ENCODE measurements at regions not wholly inside any gene's neighbourhood (a gene's known extent, or its start where the extent isn't known, plus 50 kb on each side); places are given as distances from the start of the nearest gene placed in this dataset.

DNA sequence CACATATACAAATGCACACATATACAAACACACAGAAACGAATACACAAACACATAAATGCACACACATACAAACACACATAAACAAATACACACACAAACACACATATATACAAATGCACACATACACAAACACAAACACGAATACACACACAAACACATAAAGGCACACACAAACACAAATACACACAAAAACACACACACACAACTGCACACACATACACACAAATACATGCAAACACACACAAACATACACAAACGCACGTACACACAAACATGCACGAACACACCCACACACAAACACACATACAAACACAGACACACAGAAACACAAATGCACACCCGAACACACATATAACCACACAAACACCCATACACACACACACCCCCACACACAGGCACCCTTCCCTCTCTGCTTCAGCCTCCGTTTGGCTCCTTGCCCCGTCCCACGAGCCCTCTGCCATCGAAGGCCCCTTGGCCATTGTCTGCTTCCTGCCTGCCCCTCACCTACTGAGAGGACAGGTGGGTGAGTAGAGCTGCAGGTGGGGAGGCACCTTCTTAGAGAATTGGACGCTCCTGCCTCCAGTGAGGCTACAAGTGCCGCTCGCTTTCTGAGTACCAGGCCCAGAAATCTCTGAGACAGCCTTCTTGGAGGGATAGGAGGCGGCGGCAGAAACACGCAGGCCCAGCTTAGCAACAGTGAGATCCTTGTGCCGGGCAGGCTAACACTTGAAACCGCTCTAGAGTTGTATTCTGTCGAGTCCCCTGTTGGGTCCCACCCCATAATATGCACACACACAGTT lies 331.2 kb downstream of the FOXL1 start:
- Histone ChIP-seq H3K4me2 (ENCODE audit: low read length) (no peak overlapping the region), H3K79me2 (no peaks in the 10 kb centered on the region), H3K36me3 (ENCODE audit: control insufficient read depth, insufficient read depth, low read length) (no peaks in the 10 kb centered on the region), H3K4me3 (ENCODE audit: low read depth, low read length) (no peak overlapping the region), H2AFZ (no peak overlapping the region), H3K4me1 (peaks cover 6% of the 10 kb centered on the region), H3K27ac (no peak overlapping the region), H3K9ac (no peak overlapping the region), H3K9me3 (ENCODE audit: control insufficient read depth, low read length) (no peaks in the 10 kb centered on the region), H3K27me3 (ENCODE audit: control insufficient read depth, insufficient read depth, low read length) (no peaks in the 10 kb centered on the region)
- TF ChIP-seq, protein P1, sequence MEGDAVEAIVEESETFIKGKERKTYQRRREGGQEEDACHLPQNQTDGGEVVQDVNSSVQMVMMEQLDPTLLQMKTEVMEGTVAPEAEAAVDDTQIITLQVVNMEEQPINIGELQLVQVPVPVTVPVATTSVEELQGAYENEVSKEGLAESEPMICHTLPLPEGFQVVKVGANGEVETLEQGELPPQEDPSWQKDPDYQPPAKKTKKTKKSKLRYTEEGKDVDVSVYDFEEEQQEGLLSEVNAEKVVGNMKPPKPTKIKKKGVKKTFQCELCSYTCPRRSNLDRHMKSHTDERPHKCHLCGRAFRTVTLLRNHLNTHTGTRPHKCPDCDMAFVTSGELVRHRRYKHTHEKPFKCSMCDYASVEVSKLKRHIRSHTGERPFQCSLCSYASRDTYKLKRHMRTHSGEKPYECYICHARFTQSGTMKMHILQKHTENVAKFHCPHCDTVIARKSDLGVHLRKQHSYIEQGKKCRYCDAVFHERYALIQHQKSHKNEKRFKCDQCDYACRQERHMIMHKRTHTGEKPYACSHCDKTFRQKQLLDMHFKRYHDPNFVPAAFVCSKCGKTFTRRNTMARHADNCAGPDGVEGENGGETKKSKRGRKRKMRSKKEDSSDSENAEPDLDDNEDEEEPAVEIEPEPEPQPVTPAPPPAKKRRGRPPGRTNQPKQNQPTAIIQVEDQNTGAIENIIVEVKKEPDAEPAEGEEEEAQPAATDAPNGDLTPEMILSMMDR (IDR thresholded peaks at IDR 0.05) = no peak

DNA sequence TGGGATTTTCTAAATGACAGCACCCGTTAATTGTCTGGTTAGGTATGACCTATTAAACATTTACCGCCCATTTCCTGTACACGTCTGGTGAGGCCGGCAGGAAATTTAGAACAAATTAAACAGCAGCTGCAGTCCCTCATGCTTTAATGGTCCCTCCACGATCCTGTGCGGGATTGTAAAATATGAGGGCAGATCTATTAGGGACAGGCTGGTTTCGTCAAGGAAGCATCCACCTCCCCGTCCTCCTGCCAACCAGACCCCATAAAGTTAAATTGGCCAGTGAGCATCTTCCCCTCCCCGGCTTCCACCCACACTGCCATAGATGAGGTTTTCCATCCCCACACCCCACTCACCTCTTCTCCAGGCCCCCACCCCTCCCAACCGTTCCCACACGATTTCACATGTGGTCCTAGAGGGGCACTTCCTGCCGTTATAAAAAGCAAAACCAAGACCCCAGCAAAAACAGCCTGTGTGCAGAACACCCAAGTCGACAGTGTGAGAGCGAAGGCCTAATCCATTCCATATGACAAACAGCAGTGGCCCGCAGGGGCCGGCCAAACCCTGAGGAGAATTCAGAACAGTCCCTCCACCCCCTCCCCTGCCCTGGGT lies 331.9 kb downstream of the FOXL1 start:
- Histone ChIP-seq H3K9ac (no peak overlapping the region), H3K27me3 (ENCODE audit: control insufficient read depth, insufficient read depth, low read length) (no peaks in the 10 kb centered on the region), H3K4me3 (ENCODE audit: low read depth, low read length) (no peak overlapping the region), H3K79me2 (no peaks in the 10 kb centered on the region), H3K4me2 (ENCODE audit: low read length) (no peak overlapping the region), H2AFZ (no peak overlapping the region), H3K9me3 (ENCODE audit: control insufficient read depth, low read length) (no peaks in the 10 kb centered on the region), H3K4me1 (peaks cover 3% of the 10 kb centered on the region), H3K36me3 (ENCODE audit: control insufficient read depth, insufficient read depth, low read length) (no peaks in the 10 kb centered on the region), H3K27ac (no peak overlapping the region)
- TF ChIP-seq, protein P1 (IDR thresholded peaks at IDR 0.05) = no peak

DNA sequence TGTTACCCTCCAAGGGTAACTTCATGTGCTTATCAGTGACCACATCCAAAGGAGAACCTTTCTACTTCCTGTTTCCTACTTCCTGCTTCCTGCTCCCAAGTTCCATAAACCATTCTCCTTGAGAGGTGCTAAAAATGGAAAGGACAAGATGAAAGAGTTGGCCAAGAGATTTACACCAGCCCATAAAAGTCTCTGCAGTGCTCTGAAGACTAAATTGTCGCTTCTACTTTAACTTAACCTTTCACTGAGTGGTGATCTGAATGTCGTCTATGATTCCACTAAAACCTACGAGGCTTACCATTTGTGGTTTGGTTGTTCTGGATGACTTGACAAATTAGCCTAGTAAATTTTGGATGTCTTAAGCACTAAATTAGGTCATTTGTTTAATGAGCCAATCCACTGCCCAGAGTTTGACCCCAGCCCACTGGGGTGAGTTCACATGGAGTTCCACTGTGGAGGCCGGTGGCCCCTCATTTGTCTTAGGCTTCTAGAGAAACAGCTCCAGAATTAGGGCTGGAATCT lies 333.1 kb downstream of the FOXL1 start:
- Histone ChIP-seq H3K27ac (no peak overlapping the region), H3K4me3 (ENCODE audit: low read depth, low read length) (no peak overlapping the region), H3K4me2 (ENCODE audit: low read length) (no peak overlapping the region), H3K79me2 (no peaks in the 10 kb centered on the region), H3K4me1 (no peaks in the 10 kb centered on the region), H3K9me3 (ENCODE audit: control insufficient read depth, low read length) (no peaks in the 10 kb centered on the region), H3K9ac (no peak overlapping the region), H2AFZ (no peak overlapping the region), H3K27me3 (ENCODE audit: control insufficient read depth, insufficient read depth, low read length) (no peaks in the 10 kb centered on the region), H3K36me3 (ENCODE audit: control insufficient read depth, insufficient read depth, low read length) (no peaks in the 10 kb centered on the region)
- TF ChIP-seq, protein P1 (IDR thresholded peaks at IDR 0.05) = no peak

DNA sequence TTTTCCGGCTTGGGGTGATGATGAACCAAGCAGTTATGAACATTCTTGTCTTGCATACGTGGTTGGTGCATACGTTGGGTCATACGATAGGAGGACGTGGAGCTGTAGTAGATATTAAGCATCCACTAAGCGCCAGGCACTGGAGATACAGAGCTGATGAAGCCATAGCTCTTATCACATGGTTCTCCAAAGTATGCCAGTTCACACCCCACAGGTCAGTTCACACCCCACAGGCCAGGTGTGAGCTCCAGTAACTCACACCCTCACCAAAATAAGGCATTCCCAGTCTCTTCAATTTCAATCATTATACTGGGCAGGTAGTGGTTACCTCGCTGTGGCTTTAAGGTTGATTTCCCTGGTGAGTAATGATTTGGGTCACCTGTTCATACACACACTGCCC lies 335.5 kb downstream of the FOXL1 start:
- Histone ChIP-seq H3K4me2 (ENCODE audit: low read length) (no peak overlapping the region), H3K27ac (no peak overlapping the region), H3K9me3 (ENCODE audit: control insufficient read depth, low read length) (no peaks in the 10 kb centered on the region), H3K4me3 (ENCODE audit: low read depth, low read length) (no peak overlapping the region), H3K9ac (no peak overlapping the region), H3K27me3 (ENCODE audit: control insufficient read depth, insufficient read depth, low read length) (no peaks in the 10 kb centered on the region), H2AFZ (no peak overlapping the region), H3K36me3 (ENCODE audit: control insufficient read depth, insufficient read depth, low read length) (no peaks in the 10 kb centered on the region), H3K79me2 (no peaks in the 10 kb centered on the region), H3K4me1 (no peaks in the 10 kb centered on the region)
- TF ChIP-seq, protein P1 (IDR thresholded peaks at IDR 0.05) = no peak
